Left ventricle myocardium superior (tissue), 1 donor: ENCODE measurements at regions not wholly inside any gene's neighbourhood (a gene's known extent, or its start where the extent isn't known, plus 50 kb on each side); places are given as distances from the start of the nearest gene placed in this dataset.

Source experiments
- ATAC-seq: fragments of 200-7000 bp; cut with Tn5 transposase; one replicate; pipeline ENCODE4 v1.9.1; 2020; ENCODE audit warnings: mild to moderate bottlenecking, moderate library complexity
- DNase-seq: peaks from one replicate; pipeline ENCODE4 v3.0.0-alpha.2; 2020
- intact Hi-C: fragments of 100-400 bp; cut with micrococcal nuclease; formaldehyde crosslinking; loops from one replicate; pipeline ENCODE4 v1.11.0; 2022
- donor health status: DM: no; HTN: yes; CAD: no; lungs with severe emphysema.

GRCh38 chr20:34163307-34163706, 51.3 kb upstream of the EIF2S2 start:
- ATAC-seq (no peak), DNase-seq (no peak)
- intact Hi-C loops, result no loop called here

- DNase-seq, result no peak
- intact Hi-C loops, result no loop called here
- no peak for ATAC-seq
Observed at GRCh38 chr20:34164381-34164984, 52.4 kb upstream of the EIF2S2 start.

- intact Hi-C loops, result no loop called here
- no peak for ATAC-seq
Observed at GRCh38 chr20:34165018-34165619, 53.1 kb upstream of the EIF2S2 start.

GRCh38 chr20:34171640-34172039, 59.6 kb upstream of the EIF2S2 start:
- ATAC-seq, result no peak
- DNase-seq, result no peak
- intact Hi-C loops, result no loop called here

More at GRCh38 chr20:34165018-34165619, 53.1 kb upstream of the EIF2S2 start:
- no peak for DNase-seq

- intact Hi-C loops, result no loop called here
- no peak for DNase-seq
- ATAC-seq, result no peak
Observed at GRCh38 chr20:34172926-34173325, 60.9 kb upstream of the EIF2S2 start.

- ATAC-seq (no peak), DNase-seq (no peak)
- intact Hi-C loops, result no loop called here
Observed at GRCh38 chr20:34175079-34175478, 63.0 kb upstream of the EIF2S2 start.

- intact Hi-C loops, result no loop called here
- DNase-seq (no peak), ATAC-seq (no peak)
Observed at GRCh38 chr20:34175879-34176278, 63.8 kb upstream of the EIF2S2 start.

GRCh38 chr20:34177052-34177451, 64.2 kb upstream of the ASIP start:
- DNase-seq, result no peak
- no peak for ATAC-seq
- intact Hi-C loops, result no loop called here

- intact Hi-C loops, result no loop called here
- no peak for DNase-seq
- ATAC-seq, result no peak
Observed at GRCh38 chr20:34179637-34180360, 61.4 kb upstream of the ASIP start.

GRCh38 chr20:34180460-34181120, 60.6 kb upstream of the ASIP start:
- ATAC-seq (no peak), DNase-seq (no peak)
- intact Hi-C loops, result no loop called here

GRCh38 chr20:34181484-34181883, 59.7 kb upstream of the ASIP start:
- ATAC-seq, result no peak
- intact Hi-C loops, result no loop called here
- DNase-seq, result no peak

GRCh38 chr20:34185766-34186620, 55.2 kb upstream of the ASIP start:
- no peak for DNase-seq

GRCh38 chr20:34189572-34190163, 51.6 kb upstream of the ASIP start:
- ATAC-seq (no peak), DNase-seq (no peak)
- intact Hi-C loops, result no loop called here

More at GRCh38 chr20:34185766-34186620, 55.2 kb upstream of the ASIP start:
- ATAC-seq, result no peak
- intact Hi-C loops, result no loop called here

- no peak for ATAC-seq
- no peak for DNase-seq
- intact Hi-C loops, result no loop called here
Observed at GRCh38 chr20:34190262-34190661, 51.0 kb upstream of the ASIP start.

GRCh38 chr20:34190679-34191090, 50.5 kb upstream of the ASIP start:
- intact Hi-C loops, result no loop called here
- peak; percentile 96 for ATAC-seq
- DNase-seq, result peak; percentile 71
